NCI-H1105 treated with DMSO at 0.1 percent for 48 hours (cell line): ENCODE measurements at regions not wholly inside any gene's neighbourhood (a gene's known extent, or its start where the extent isn't known, plus 50 kb on each side); places are given as distances from the start of the nearest gene placed in this dataset.
A peak's percentile ranks its signal among the peaks of the same experiment; 100 is the strongest.
"Not testable (repeated sequence)": the region's sequence is repeated elsewhere in the genome, so short reads cannot be mapped to it uniquely, and the experiment has no call there.

Experiments
- DNase-seq: peaks from one replicate; lab custom pipeline; 2025; lab: John Stamatoyannopoulos, UW

- no peak for DNase-seq
These were observed 193.3 kb downstream of the CEP135 start for GRCh38 chr4:56142088-56142487.

GRCh38 chr4:56139241-56139827 is 190.6 kb downstream of the CEP135 start:
- no peak for DNase-seq

- not testable (repeated sequence) for DNase-seq
These were observed 186.1 kb downstream of the CEP135 start for GRCh38 chr4:56134834-56135233.

GRCh38 chr4:56134266-56134665 is 185.5 kb downstream of the CEP135 start:
- DNase-seq = no peak

- DNase-seq = no peak
These were observed 184.1 kb downstream of the CEP135 start for GRCh38 chr4:56132835-56133234.

GRCh38 chr4:56132188-56132587 is 183.4 kb downstream of the CEP135 start:
- DNase-seq = not testable (repeated sequence)

GRCh38 chr4:56130606-56131155 is 181.9 kb downstream of the CEP135 start:
- no peak for DNase-seq

GRCh38 chr4:56129431-56129861 is 180.7 kb downstream of the CEP135 start:
- DNase-seq = no peak

- DNase-seq = peak; percentile 5
These were observed 179.5 kb downstream of the CEP135 start for GRCh38 chr4:56128213-56128612.

- DNase-seq = no peak
These were observed 179.0 kb downstream of the CEP135 start for GRCh38 chr4:56127716-56128115.

GRCh38 chr4:56123547-56123946 is 174.8 kb downstream of the CEP135 start:
- no peak for DNase-seq

GRCh38 chr4:56123051-56123450 is 174.3 kb downstream of the CEP135 start:
- DNase-seq = no peak

- DNase-seq = no peak
These were observed 170.1 kb downstream of the CEP135 start for GRCh38 chr4:56118845-56119244.

GRCh38 chr4:56118055-56118454 is 169.3 kb downstream of the CEP135 start:
- no peak for DNase-seq

GRCh38 chr4:56115898-56116297 is 167.2 kb downstream of the CEP135 start:
- no peak for DNase-seq

- no peak for DNase-seq
These were observed 163.6 kb downstream of the CEP135 start for GRCh38 chr4:56112377-56112776.

- DNase-seq = no peak
These were observed 157.7 kb downstream of the CEP135 start for GRCh38 chr4:56106180-56107147.

GRCh38 chr4:56104188-56104587 is 155.4 kb downstream of the CEP135 start:
- no peak for DNase-seq

GRCh38 chr4:56102601-56103000 is 153.9 kb downstream of the CEP135 start:
- DNase-seq = no peak

GRCh38 chr4:56099378-56099786 is 150.6 kb downstream of the CEP135 start:
- no peak for DNase-seq

GRCh38 chr4:56093576-56093975 is 144.8 kb downstream of the CEP135 start:
- DNase-seq = no peak

- DNase-seq = no peak
These were observed 143.8 kb downstream of the CEP135 start for GRCh38 chr4:56092540-56092939.

GRCh38 chr4:56086561-56086960 is 137.8 kb downstream of the CEP135 start:
- no peak for DNase-seq
